ENCODE measurements at regions not wholly inside any gene's neighbourhood (a gene's known extent, or its start where the extent isn't known, plus 50 kb on each side); places are given as distances from the start of the nearest gene placed in this dataset.

GRCh38 chr2:221704442-221704841, 132.3 kb upstream of the EPHA4 start:
- H3K4me3 Mint-ChIP-seq, result no peak overlapping the region
- H3K4me3 ChIP-seq, result no peak overlapping the region
- ATAC-seq, result no peak; the same call in 1 of the 3 replicates
- no peak overlapping the region for H3K27ac Mint-ChIP-seq
- no peaks in the 10 kb centered on the region for H3K27me3 Mint-ChIP-seq (ENCODE audit: insufficient read depth, low read depth, poor library complexity)
- DNase-seq (ENCODE audit: low spot score), result no peak
- H3K4me1 Mint-ChIP-seq, result peaks cover 40% of the 10 kb centered on the region
- peaks cover 2% of the 10 kb centered on the region; the same call in 1 of the 3 replicates for H3K9me3 Mint-ChIP-seq
- no peaks in the 10 kb centered on the region for H3K79me2 ChIP-seq (replicated peaks; ENCODE audit: insufficient read depth)
- H3K4me1 ChIP-seq (ENCODE audit: insufficient read depth), result peaks cover 47% of the 10 kb centered on the region
- no peak overlapping the region for H3K27ac ChIP-seq (ENCODE audit: low read depth)
- no peaks in the 10 kb centered on the region for H3K27me3 ChIP-seq (ENCODE audit: insufficient read depth)
- peaks cover 4% of the 10 kb centered on the region; the same call in 1 of the 2 replicates for H3K9me2 ChIP-seq (ENCODE audit: insufficient read depth)
- H3K36me3 Mint-ChIP-seq (ENCODE audit: low read depth), result peaks cover 4% of the 10 kb centered on the region; the same call in 2 of the 3 replicates
- no peak overlapping the region for H2AFZ ChIP-seq
- H3K36me3 ChIP-seq (ENCODE audit: insufficient read depth), result no peaks in the 10 kb centered on the region
- H4K20me1 ChIP-seq (replicated peaks; ENCODE audit: insufficient read depth), result no peaks in the 10 kb centered on the region
- H3F3A ChIP-seq (replicated peaks; ENCODE audit: low read depth), result no peaks in the 10 kb centered on the region
- no peak overlapping the region for H3K4me2 ChIP-seq
- TF ChIP-seq REST (IDR thresholded peaks at IDR 0.05; ENCODE audit: unreplicated experiment) (no peak), ZNF462 (CRISPR knock-in tag; IDR thresholded peaks at IDR 0.05) (no peak), EZH2phosphoT487 (IDR thresholded peaks at IDR 0.05; ENCODE audit: unreplicated experiment) (no peak), ZNF331 (CRISPR knock-in tag; IDR thresholded peaks at IDR 0.05; ENCODE audit: low read depth) (no peak)
